ENCODE measurements at regions not wholly inside any gene's neighbourhood (a gene's known extent, or its start where the extent isn't known, plus 50 kb on each side); places are given as distances from the start of the nearest gene placed in this dataset.

DNA sequence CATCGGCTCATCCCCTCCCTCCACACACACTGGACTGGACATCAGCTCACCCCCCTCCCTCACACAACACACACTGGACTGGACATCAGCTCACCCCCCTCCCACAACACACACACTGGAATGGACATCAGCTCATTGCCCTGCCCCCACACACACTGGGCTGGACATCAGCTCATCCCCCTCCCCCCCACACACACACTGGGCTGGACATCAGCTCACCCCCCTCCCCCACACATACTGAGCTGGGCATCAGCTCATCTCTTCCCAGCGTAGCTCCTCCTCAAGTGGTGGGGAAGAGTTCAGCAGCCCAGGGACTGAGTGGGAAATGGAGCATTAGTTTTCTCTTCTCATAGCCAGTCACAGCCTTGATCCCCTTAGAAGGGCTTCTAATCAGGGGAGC, 58.1 kb upstream of the WDR11 start:
- H2BK20ac ChIP-seq (ENCODE audit: low read depth, low read length, poor library complexity, severe bottlenecking), result no peak overlapping the region
- Mint-ChIP-seq H3K27ac (no peak overlapping the region), H3K36me3 (ENCODE audit: insufficient read depth in 1 of 3, low read depth in 3 of 3) (peaks cover 3 to 8% (median 3%) of the 10 kb centered on the region in 3 experiments; a peak in 3 of 7 replicates), H3K27me3 (ENCODE audit: low read depth) (no peaks in the 10 kb centered on the region; the same call in 1 of the 2 replicates), H3K9me3 (peaks cover 6 to 9% of the 10 kb centered on the region in 2 experiments), H3K4me1 (peaks cover 20 to 27% of the 10 kb centered on the region in 2 experiments), H3K4me3 (no peak overlapping the region)
- H2AFZ ChIP-seq (ENCODE audit: low read length), result no peak overlapping the region
- no peak overlapping the region for H3K56ac ChIP-seq (ENCODE audit: insufficient read length, low read depth, low read length)
- H4K5ac ChIP-seq (ENCODE audit: insufficient read length, low read depth, low read length), result no peak overlapping the region
- no peaks in the 10 kb centered on the region for H3K79me2 ChIP-seq (ENCODE audit: insufficient read depth, low read length)
- no peak overlapping the region for H2AK5ac ChIP-seq (ENCODE audit: insufficient read length, low read length)
- no peaks in the 10 kb centered on the region for H3K9me3 ChIP-seq (ENCODE audit: control insufficient read depth, low read depth, low read length)
- no peak overlapping the region for H2BK5ac ChIP-seq (ENCODE audit: insufficient read length, low read length)
- H3K14ac ChIP-seq (ENCODE audit: insufficient read depth, low read length), result no peak overlapping the region
- H2BK120ac ChIP-seq (ENCODE audit: low read depth, low read length, poor library complexity, severe bottlenecking), result no peak overlapping the region
- no peaks in the 10 kb centered on the region for H3K4me1 ChIP-seq (ENCODE audit: insufficient read depth, low read length)
- no peak overlapping the region for H3K9ac ChIP-seq (ENCODE audit: extremely low read depth, insufficient read length, low read length)
- H2BK15ac ChIP-seq (ENCODE audit: low read depth, low read length), result no peak overlapping the region
- H3K4ac ChIP-seq (ENCODE audit: low read depth, low read length), result no peak overlapping the region
- no peak overlapping the region for H4K91ac ChIP-seq (ENCODE audit: insufficient read length, low read depth, low read length)
- H3K23ac ChIP-seq (ENCODE audit: insufficient read length, low read depth, low read length), result no peak overlapping the region
- H3K27me3 ChIP-seq (ENCODE audit: insufficient read depth, low read length), result no peaks in the 10 kb centered on the region
- WGBS (ENCODE audit: extremely low coverage, insufficient read length, low lambda C conversion rate), result no CpG with 5 or more reads among the region's 2 CpGs
- no peaks in the 10 kb centered on the region for H4K20me1 ChIP-seq (ENCODE audit: control insufficient read depth, insufficient read depth, insufficient read length)
- no peak overlapping the region for H3K27ac ChIP-seq (ENCODE audit: insufficient read length, low read depth, low read length)
- no peak for DNase-seq
- H3K18ac ChIP-seq (ENCODE audit: insufficient read length, low read depth, low read length), result peak overlapping the region; percentile 4
- H4K8ac ChIP-seq (replicated peaks; ENCODE audit: insufficient read length, low read depth, low read length), result peak overlapping the region; percentile 74
- H3K23me2 ChIP-seq (ENCODE audit: insufficient read length, low read depth, low read length, poor library complexity, severe bottlenecking), result no peaks in the 10 kb centered on the region
- H2BK12ac ChIP-seq (ENCODE audit: insufficient read length, low read depth, low read length), result no peak overlapping the region
- H3T11ph ChIP-seq (ENCODE audit: low read length), result no peak overlapping the region
- no peaks in the 10 kb centered on the region for H3K79me1 ChIP-seq (ENCODE audit: insufficient read depth, low read depth, low read length, poor library complexity, severe bottlenecking)
- TF ChIP-seq, protein P1, sequence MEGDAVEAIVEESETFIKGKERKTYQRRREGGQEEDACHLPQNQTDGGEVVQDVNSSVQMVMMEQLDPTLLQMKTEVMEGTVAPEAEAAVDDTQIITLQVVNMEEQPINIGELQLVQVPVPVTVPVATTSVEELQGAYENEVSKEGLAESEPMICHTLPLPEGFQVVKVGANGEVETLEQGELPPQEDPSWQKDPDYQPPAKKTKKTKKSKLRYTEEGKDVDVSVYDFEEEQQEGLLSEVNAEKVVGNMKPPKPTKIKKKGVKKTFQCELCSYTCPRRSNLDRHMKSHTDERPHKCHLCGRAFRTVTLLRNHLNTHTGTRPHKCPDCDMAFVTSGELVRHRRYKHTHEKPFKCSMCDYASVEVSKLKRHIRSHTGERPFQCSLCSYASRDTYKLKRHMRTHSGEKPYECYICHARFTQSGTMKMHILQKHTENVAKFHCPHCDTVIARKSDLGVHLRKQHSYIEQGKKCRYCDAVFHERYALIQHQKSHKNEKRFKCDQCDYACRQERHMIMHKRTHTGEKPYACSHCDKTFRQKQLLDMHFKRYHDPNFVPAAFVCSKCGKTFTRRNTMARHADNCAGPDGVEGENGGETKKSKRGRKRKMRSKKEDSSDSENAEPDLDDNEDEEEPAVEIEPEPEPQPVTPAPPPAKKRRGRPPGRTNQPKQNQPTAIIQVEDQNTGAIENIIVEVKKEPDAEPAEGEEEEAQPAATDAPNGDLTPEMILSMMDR (conservative IDR thresholded peaks at IDR 0.05), result no peak
- H3K4me2 ChIP-seq (ENCODE audit: insufficient read depth, insufficient read length, low read length), result no peak overlapping the region

Data from H9 (cell line).